HCT116 (cell line): ENCODE measurements at regions not wholly inside any gene's neighbourhood (a gene's known extent, or its start where the extent isn't known, plus 50 kb on each side); places are given as distances from the start of the nearest gene placed in this dataset.

Experiments
- ATAC-seq: fragments of 200-7000 bp; cut with Tn5 transposase; 2 replicates; pipeline ENCODE4 v1.9.1; 2020; ENCODE audit warnings: mild to moderate bottlenecking, moderate library complexity
- BruUV-seq: library from RNA; stranded (reverse); fragments of 400-500 nt; replicated peaks from 2 replicates; lab custom pipeline; 2021; lab: Mats Ljungman, UMichigan
- CTCF ChIA-PET: fragments of 300-600 bp; sonication (Branson Sonifier 250); formaldehyde crosslinking; loops from one replicate; lab custom pipeline; 2021; ENCODE audit warnings: antibody characterized with exemption; lab: Charles Lee
- POLR2A ChIA-PET: fragments of 300-600, 350-600 bp; sonication (Branson Sonifier 250); formaldehyde crosslinking; loops from one replicate; lab custom pipeline; 2021; ENCODE audit warnings: antibody characterized with exemption; lab: Charles Lee
- RAD21 ChIA-PET, 2 experiments: fragments of 300-600 bp; sonication (Branson Sonifier 250); formaldehyde crosslinking; loops; one replicate each; lab custom pipeline; 2023; ENCODE audit warnings: low total read pairs in 2 of 2; ENCODE audit not compliant: uncharacterized antibody in 2 of 2, unreplicated experiment in 2 of 2, low non-redundant PET in 1 of 2; lab: Charles Lee
- DNase-seq: peaks from one replicate; pipeline ENCODE4 v3.0.0-alpha.2; 2010; ENCODE audit warnings: low read depth, low spot score
- H2AFZ ChIP-seq: fragments of 200-600 bp; shearing (Covaris generic), sonication (generic); 2 replicates; pipeline ENCODE4 v1.6.1; 2017; ENCODE audit warnings: low read depth, mixed run types, mixed read lengths, antibody characterized with exemption, low read length; ENCODE audit not compliant: poor library complexity, severe bottlenecking
- H3K27ac ChIP-seq: 2 replicates; pipeline ENCODE4 v1.5.1; 2012; ENCODE audit warnings: low read depth, low read length
- H3K27me3 ChIP-seq: fragments of 200-600 bp; sonication (generic); 2 replicates; pipeline ENCODE4 v1.6.1; 2016; ENCODE audit warnings: mixed run types, low read length, mixed read lengths; ENCODE audit not compliant: insufficient read depth
- H3K36me3 ChIP-seq, 2 experiments: fragments of 200-500 bp in 1 of 2; fragments of 200-600 bp in 1 of 2; sonication (Bioruptor generic) in 1 of 2; sonication (generic) in 1 of 2; 2 replicates each; pipeline versions ENCODE4 v1.5.1 to v1.6.1; 2014 to 2016; ENCODE audit warnings: low read length in 2 of 2, inconsistent platforms in 1 of 2, mixed read lengths in 1 of 2, mixed run types in 1 of 2; ENCODE audit not compliant: insufficient read depth in 2 of 2, control insufficient read depth in 1 of 2
- H3K4me1 ChIP-seq, 2 experiments: fragments of 200-600 bp in 1 of 2; sonication (generic) in 1 of 2; 2 replicates each; pipeline versions ENCODE4 v1.5.1 to v1.6.1; 2012 to 2017; ENCODE audit warnings: low read length in 2 of 2, inconsistent platforms in 1 of 2, mild to moderate bottlenecking in 1 of 2, mixed read lengths in 1 of 2, mixed run types in 1 of 2, moderate library complexity in 1 of 2; ENCODE audit not compliant: insufficient read depth in 2 of 2, control insufficient read depth in 1 of 2
- H3K4me2 ChIP-seq: fragments of 200-600 bp; sonication (generic); 2 replicates; pipeline ENCODE4 v1.6.1; 2017; ENCODE audit warnings: mixed run types, low read length, mixed read lengths
- H3K4me3 ChIP-seq, 2 experiments: fragments of 200-600 bp in 1 of 2; sonication (generic) in 1 of 2; replicated peaks in 1 of 2; 2 replicates each; pipeline ENCODE4 v1.5.1; 2011 to 2016; ENCODE audit warnings: low read length in 2 of 2, control low read depth in 1 of 2, low read depth in 1 of 2, mild to moderate bottlenecking in 1 of 2, mixed read lengths in 1 of 2, mixed run types in 1 of 2
- H3K79me2 ChIP-seq: fragments of 200-600 bp; sonication (generic); 2 replicates; pipeline ENCODE4 v1.6.1; 2017; ENCODE audit warnings: mild to moderate bottlenecking, mixed run types, low read length, moderate library complexity, mixed read lengths; ENCODE audit not compliant: insufficient read depth
- H3K9ac ChIP-seq: fragments of 200-600 bp; sonication (generic); 2 replicates; pipeline ENCODE4 v1.6.1; 2016; ENCODE audit warnings: low read length, mixed read lengths
- H3K9me2 ChIP-seq: fragments of 200-600 bp; sonication (generic), shearing (Covaris generic); 2 replicates; pipeline ENCODE4 v1.6.1; 2017; ENCODE audit warnings: mixed run types, mild to moderate bottlenecking, moderate library complexity; ENCODE audit not compliant: insufficient read depth
- H3K9me3 ChIP-seq, 2 experiments: fragments of 200-500 bp in 1 of 2; fragments of 200-600 bp in 1 of 2; sonication (Bioruptor generic) in 1 of 2; sonication (generic) in 1 of 2; 2 replicates each; pipeline ENCODE4 v1.6.1; 2014 to 2017; ENCODE audit warnings: low read length in 2 of 2, mixed read lengths in 2 of 2, inconsistent platforms in 1 of 2, low read depth in 1 of 2, mild to moderate bottlenecking in 1 of 2, mixed run types in 1 of 2, moderate library complexity in 1 of 2; ENCODE audit not compliant: control insufficient read depth in 1 of 2, insufficient read depth in 1 of 2
- H4K20me1 ChIP-seq: fragments of 200-600 bp; sonication (generic), shearing (Covaris generic); 2 replicates; pipeline ENCODE4 v1.6.1; 2017; ENCODE audit warnings: mixed run types, mild to moderate bottlenecking, moderate library complexity; ENCODE audit not compliant: insufficient read depth
- RAD21 ChIP-seq: IDR thresholded peaks from 2 replicates; pipeline ENCODE4 v1.6.1; 2012; ENCODE audit warnings: low read depth, mild to moderate bottlenecking
- REST ChIP-seq: IDR thresholded peaks from 2 replicates; pipeline ENCODE4 v1.6.1; 2012; ENCODE audit warnings: low read depth
- TCF7L2 ChIP-seq: IDR thresholded peaks from 2 replicates; pipeline ENCODE4 v1.7.0; 2011; ENCODE audit warnings: borderline replicate concordance, inconsistent platforms; ENCODE audit not compliant: insufficient read depth, insufficient read length; ENCODE audit errors: extremely low read depth
- ZBTB33 ChIP-seq: IDR thresholded peaks from 2 replicates; pipeline ENCODE4 v1.6.1; 2011; ENCODE audit warnings: mild to moderate bottlenecking, low read length, moderate library complexity; ENCODE audit not compliant: insufficient replicate concordance; ENCODE audit errors: extremely low read depth
- intact Hi-C: fragments of 100-400 bp; cut with micrococcal nuclease; formaldehyde crosslinking; loops from 2 replicates; pipeline ENCODE4 v1.10.0; 2022
- TF ChIP-seq, protein P1 (sequence below), 3 experiments: fragments of 200-600 bp in 1 of 3; sonication (generic) in 1 of 3; IDR thresholded peaks in 2 of 3; conservative IDR thresholded peaks in 1 of 3; 2 replicates each; pipeline ENCODE4 v1.5.1; 2012 to 2017; ENCODE audit warnings: low read depth in 2 of 3, low read length in 2 of 3, antibody characterized with exemption in 1 of 3, borderline replicate concordance in 1 of 3, control low read depth in 1 of 3, mild to moderate bottlenecking in 1 of 3, mixed read lengths in 1 of 3, mixed run types in 1 of 3, moderate library complexity in 1 of 3; ENCODE audit not compliant: insufficient read depth in 1 of 3
- TF ChIP-seq, protein P2 (sequence below): IDR thresholded peaks from 2 replicates; pipeline ENCODE4 v1.6.1; 2012

DNA sequence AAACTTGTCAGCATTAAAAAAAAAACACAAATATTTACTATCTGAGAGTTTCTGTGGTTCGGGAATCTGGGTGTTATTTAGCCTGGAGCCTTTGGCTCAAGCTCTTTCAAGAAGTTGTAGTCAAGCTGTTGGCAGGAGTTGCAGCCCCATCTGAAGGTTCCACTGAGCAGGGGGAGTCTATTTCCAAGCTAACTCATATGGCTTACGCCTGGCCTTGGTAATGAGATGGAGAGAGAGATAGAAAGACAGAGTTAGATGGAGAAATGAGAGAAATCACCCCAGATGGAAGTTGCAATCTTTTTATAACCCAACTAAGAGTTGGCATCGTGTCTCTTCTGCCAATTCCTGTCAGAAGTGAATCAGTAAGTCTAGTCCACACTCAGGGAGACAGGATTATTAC is 1075.2 kb upstream of the SEMA6A start (continued):
- TF ChIP-seq, protein P1, sequence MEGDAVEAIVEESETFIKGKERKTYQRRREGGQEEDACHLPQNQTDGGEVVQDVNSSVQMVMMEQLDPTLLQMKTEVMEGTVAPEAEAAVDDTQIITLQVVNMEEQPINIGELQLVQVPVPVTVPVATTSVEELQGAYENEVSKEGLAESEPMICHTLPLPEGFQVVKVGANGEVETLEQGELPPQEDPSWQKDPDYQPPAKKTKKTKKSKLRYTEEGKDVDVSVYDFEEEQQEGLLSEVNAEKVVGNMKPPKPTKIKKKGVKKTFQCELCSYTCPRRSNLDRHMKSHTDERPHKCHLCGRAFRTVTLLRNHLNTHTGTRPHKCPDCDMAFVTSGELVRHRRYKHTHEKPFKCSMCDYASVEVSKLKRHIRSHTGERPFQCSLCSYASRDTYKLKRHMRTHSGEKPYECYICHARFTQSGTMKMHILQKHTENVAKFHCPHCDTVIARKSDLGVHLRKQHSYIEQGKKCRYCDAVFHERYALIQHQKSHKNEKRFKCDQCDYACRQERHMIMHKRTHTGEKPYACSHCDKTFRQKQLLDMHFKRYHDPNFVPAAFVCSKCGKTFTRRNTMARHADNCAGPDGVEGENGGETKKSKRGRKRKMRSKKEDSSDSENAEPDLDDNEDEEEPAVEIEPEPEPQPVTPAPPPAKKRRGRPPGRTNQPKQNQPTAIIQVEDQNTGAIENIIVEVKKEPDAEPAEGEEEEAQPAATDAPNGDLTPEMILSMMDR (IDR thresholded peaks at IDR 0.05 in 2 of 3, conservative IDR thresholded peaks at IDR 0.05 in 1 of 3; ENCODE audit: borderline replicate concordance in 1 of 3, insufficient read depth in 1 of 3, low read depth in 2 of 3, low read length in 2 of 3), result no peak
- no peak for TF ChIP-seq TCF7L2
- no peak for TF ChIP-seq RAD21

DNA sequence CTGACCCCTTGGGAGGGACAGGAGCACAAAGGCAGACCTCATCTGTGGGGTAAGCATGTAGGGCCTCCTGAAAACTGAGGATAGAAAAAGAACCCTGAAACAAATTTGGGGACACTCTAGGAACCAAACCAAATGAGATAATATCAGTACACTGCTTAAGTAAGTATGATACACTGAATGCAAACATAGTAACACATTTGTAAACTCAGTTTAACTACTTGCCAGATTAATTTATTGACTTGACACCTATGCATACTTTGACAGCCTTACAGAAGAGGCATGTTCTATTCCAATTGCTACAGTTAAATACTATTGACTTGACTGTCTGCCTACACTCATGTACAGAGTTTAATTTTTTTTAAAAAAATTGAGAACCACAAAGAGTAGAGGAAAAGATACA is 1070.8 kb upstream of the SEMA6A start:
- Histone ChIP-seq H3K36me3 (no peaks in the 10 kb centered on the region; a peak in 1 of 4 replicates), H3K4me2 (no peak overlapping the region), H3K4me3 (no peak overlapping the region), H3K27me3 (no peaks in the 10 kb centered on the region), H3K4me1 (no peaks in the 10 kb centered on the region), H3K9me2 (no peaks in the 10 kb centered on the region; the same call in 1 of the 2 replicates)
- RAD21 ChIA-PET, result no interaction called here
- CTCF ChIA-PET, result no interaction called here
- TF ChIP-seq, protein P2, sequence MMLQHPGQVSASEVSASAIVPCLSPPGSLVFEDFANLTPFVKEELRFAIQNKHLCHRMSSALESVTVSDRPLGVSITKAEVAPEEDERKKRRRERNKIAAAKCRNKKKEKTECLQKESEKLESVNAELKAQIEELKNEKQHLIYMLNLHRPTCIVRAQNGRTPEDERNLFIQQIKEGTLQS, result no peak
- TF ChIP-seq ZBTB33 (no peak), REST (no peak)
- TF ChIP-seq, all 23 proteins: peak for 0
- Histone ChIP-seq H3K79me2 (no peaks in the 10 kb centered on the region), H4K20me1 (no peaks in the 10 kb centered on the region), H2AFZ (no peak overlapping the region), H3K9ac (no peak overlapping the region), H3K9me3 (no peaks in the 10 kb centered on the region), H3K27ac (no peak overlapping the region)
- POLR2A ChIA-PET, result no interaction called here
- intact Hi-C loops, result no loop called here
- BruUV-seq, result no TSS peak
- ATAC-seq, result no peak
- DNase-seq, result no peak
